GM19397 (cell line): ENCODE measurements at regions not wholly inside any gene's neighbourhood (a gene's known extent, or its start where the extent isn't known, plus 50 kb on each side); places are given as distances from the start of the nearest gene placed in this dataset.

ENCODE experiments used
- ATAC-seq: cut with Tn5 transposase; IDR thresholded peaks from one replicate; pipeline ENCODE4 v1.9.1; 2021; ENCODE audit warnings: mild to moderate bottlenecking, moderate library complexity; ENCODE audit not compliant: unreplicated experiment

GRCh38 chr9:101792475-101792874 lies 54.0 kb upstream of the GRIN3A start:
- no peak for ATAC-seq

- no peak for ATAC-seq
Observed at GRCh38 chr9:101791938-101792337, 53.5 kb upstream of the GRIN3A start.

GRCh38 chr9:101791533-101791932 lies 53.1 kb upstream of the GRIN3A start:
- ATAC-seq: no peak
